Rectal smooth muscle tissue (tissue), 1 donor: ENCODE measurements at regions not wholly inside any gene's neighbourhood (a gene's known extent, or its start where the extent isn't known, plus 50 kb on each side); places are given as distances from the start of the nearest gene placed in this dataset.

Experiments
- H3K27ac ChIP-seq: one replicate; pipeline ENCODE4 v1.7.0; 2013; ENCODE audit warnings: low read depth, low read length, inconsistent platforms
- H3K27me3 ChIP-seq: one replicate; pipeline ENCODE4 v1.7.0; 2013; ENCODE audit warnings: low read length; ENCODE audit not compliant: control insufficient read depth, insufficient read depth
- H3K36me3 ChIP-seq: one replicate; pipeline ENCODE4 v1.7.0; 2013; ENCODE audit warnings: low read length; ENCODE audit not compliant: control insufficient read depth, insufficient read depth
- H3K4me1 ChIP-seq: one replicate; pipeline ENCODE4 v1.7.0; 2013; ENCODE audit warnings: low read length; ENCODE audit not compliant: control insufficient read depth, insufficient read depth
- H3K4me3 ChIP-seq: one replicate; pipeline ENCODE4 v1.7.0; 2013; ENCODE audit warnings: low read length
- H3K9ac ChIP-seq: one replicate; pipeline ENCODE4 v1.7.0; 2013; ENCODE audit warnings: low read length

DNA sequence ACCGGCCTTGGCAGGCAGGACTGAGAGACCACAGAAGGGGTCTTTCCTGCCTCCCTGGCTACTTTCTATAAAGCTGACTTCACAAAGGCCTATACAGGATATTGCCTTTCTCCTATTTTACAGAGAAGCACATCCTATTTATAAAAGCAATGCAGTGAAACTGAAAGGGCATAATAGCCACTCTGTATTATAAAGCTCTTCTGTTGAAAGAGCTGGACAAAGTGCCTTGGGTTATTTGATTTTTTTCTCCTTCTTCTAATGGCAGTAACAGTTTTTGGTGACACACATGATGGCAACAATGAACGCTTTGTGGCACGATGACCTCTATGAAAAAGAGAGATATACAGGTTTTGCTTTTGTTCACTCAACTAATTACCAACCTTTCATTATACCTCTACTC is 281.1 kb downstream of the ZNF516 start:
- no peaks in the 10 kb centered on the region for H3K4me1 ChIP-seq
- H3K9ac ChIP-seq: no peak overlapping the region
- no peak overlapping the region for H3K4me3 ChIP-seq
- no peak overlapping the region for H3K27ac ChIP-seq
- no peaks in the 10 kb centered on the region for H3K36me3 ChIP-seq
- H3K27me3 ChIP-seq: no peaks in the 10 kb centered on the region

DNA sequence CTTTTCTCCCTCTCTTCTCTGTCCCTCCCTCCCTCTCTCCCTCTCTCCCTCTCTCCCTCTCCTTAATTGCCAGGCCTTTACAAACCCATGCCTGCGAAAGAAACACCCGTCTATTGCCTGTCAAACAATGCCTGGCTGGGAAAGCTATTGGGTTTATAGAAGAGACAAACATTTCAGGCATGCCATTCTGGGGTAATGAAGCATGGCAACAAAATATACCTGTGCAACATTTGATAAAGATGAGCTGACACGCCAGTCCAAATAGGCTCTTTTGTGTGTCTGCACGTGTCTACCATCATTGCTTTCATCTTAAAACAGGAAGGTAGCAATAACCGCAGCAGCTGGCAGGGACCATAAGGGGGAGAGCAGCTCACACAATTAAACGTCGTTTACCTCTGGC is 282.1 kb downstream of the ZNF516 start:
- no peak overlapping the region for H3K9ac ChIP-seq
- H3K27ac ChIP-seq: no peak overlapping the region
- no peaks in the 10 kb centered on the region for H3K36me3 ChIP-seq
- H3K27me3 ChIP-seq: no peaks in the 10 kb centered on the region
- no peaks in the 10 kb centered on the region for H3K4me1 ChIP-seq
- no peak overlapping the region for H3K4me3 ChIP-seq

DNA sequence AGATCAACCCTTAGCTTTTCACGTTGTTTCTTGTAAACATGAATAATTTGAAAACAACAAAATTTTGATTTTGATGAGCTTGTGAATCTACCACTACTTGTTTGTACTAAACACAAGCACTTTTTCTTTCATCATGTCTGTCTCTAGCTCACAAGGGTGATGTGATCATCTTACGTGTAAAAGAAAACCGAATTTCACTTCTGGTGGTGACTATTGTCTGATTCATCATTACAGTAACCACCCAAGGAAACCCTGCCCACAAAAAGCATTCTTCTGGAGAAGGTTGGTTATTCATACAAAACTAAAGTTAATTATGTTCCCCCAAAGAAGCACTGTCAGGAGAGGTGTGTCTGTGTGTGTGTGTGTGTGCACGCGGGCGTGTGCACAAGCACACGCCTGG is 285.4 kb downstream of the ZNF516 start:
- Histone ChIP-seq H3K4me1 (no peaks in the 10 kb centered on the region), H3K36me3 (no peaks in the 10 kb centered on the region), H3K27me3 (no peaks in the 10 kb centered on the region), H3K4me3 (no peak overlapping the region), H3K27ac (no peak overlapping the region), H3K9ac (no peak overlapping the region)

DNA sequence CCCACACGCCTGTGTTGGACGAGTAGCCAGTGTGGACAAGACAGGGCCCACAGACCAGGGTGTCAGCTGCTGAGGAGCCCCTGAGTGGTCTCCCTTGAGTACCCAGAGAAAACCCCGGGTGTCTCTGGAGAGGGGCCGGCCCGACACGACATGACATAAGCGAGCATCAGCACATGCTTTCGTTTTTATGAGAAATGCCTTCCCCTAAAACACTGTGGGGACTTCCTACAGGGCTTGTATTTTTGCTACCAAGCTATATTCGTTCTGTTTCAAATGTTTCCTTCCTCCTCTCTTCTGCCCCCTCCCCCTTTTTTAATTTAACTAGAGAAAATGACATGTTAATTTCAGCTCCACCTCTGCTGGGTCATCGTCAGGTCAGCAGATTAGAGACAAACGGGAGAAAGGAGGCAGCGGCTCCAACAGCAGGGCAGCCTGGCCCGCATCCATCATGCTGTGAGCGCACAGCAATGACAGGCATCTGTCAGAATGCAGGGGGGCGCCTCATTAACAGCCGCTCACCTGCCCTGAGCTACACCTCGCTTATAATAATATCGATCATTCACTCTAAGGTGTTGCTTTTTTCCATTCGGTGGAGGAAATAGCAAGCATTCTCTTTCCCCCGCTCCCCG is 286.2 kb downstream of the ZNF516 start:
- Histone ChIP-seq H3K27me3 (no peaks in the 10 kb centered on the region), H3K4me3 (peak overlapping the region; percentile 40), H3K4me1 (no peaks in the 10 kb centered on the region), H3K36me3 (no peaks in the 10 kb centered on the region), H3K27ac (no peak overlapping the region), H3K9ac (no peak overlapping the region)

DNA sequence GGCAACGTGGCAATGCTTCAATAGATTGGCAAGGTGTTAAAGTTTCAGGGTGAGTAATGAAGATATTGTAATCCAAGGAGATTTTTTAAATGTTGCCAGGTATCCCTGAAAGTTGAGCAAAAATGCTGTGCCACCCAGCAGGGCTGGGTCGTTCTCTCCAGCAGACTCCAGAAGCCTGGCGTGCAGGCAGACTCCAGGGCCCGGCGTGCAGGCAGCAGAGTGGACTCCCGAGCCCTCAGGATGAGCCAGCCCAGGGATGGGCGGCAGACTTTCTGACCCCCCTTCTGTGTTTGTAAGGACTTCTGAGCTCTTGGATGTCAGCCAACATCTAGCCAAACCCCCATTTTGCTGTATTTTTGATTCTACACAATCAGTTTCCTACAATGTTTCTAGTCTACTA is 289.1 kb downstream of the ZNF516 start:
- no peak overlapping the region for H3K27ac ChIP-seq
- H3K9ac ChIP-seq: no peak overlapping the region
- H3K4me3 ChIP-seq: no peak overlapping the region
- H3K4me1 ChIP-seq: no peaks in the 10 kb centered on the region
- H3K36me3 ChIP-seq: no peaks in the 10 kb centered on the region
- no peaks in the 10 kb centered on the region for H3K27me3 ChIP-seq

DNA sequence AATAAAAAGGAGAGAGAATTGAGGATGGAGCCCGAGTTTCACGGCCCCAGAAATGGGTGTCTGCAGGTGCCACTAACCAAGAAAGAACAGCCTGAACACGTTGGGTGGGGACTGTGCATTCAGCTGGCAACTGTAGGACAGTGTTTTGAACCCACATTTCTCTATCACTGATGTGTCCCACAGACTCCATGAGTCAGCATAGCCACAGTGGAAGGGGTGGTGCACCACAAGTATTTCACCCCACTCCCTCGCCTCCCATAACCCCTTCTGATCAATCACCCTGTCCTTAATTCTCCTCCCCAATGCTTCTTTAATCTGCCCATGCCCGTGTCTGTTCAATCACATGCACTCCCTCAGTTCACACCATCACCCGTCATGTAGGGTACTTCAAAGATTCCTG is 291.5 kb downstream of the ZNF516 start:
- Histone ChIP-seq H3K27me3 (no peaks in the 10 kb centered on the region), H3K36me3 (no peaks in the 10 kb centered on the region), H3K4me1 (no peaks in the 10 kb centered on the region), H3K4me3 (no peak overlapping the region), H3K27ac (no peak overlapping the region), H3K9ac (no peak overlapping the region)

DNA sequence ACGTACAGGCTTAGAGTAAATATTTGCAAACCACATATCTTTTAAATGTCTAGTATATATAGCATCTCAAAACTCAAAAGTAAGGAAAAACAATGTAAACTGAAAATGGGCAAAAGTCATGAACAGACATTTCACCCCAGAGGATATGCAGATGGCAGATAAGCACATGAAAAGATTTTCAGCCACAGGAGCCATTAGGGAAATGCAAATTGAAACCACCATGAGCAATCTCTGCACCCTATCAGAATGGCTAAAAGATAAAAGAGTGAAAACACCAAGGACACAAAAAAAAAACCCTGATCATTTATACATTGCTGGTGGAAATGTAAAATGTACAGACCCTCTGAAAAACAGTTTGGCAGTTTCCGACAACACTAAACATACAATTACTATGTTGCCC is 292.7 kb downstream of the ZNF516 start:
- Histone ChIP-seq H3K9ac (no peak overlapping the region), H3K36me3 (no peaks in the 10 kb centered on the region), H3K27me3 (no peaks in the 10 kb centered on the region), H3K4me3 (no peak overlapping the region), H3K27ac (no peak overlapping the region), H3K4me1 (no peaks in the 10 kb centered on the region)

DNA sequence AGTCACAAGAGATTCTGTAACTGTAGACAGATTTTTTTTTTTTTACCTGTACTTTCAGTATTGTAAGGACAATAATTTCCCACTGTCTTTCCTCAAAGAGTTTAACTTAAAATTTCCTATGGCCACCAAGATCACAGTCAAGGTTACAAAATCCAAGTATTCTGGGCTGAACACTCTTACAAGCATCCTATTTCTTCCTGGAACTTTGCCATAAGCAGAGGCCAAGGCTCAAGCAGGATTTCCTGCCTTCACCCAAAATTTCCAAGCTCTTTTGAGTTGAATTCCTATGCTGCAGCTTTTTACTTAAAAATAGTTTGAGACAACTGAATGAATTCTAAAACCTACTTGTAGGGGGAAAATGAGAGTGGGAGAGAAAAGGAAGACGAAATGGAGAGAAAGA is 299.4 kb downstream of the ZNF516 start:
- H3K4me3 ChIP-seq: no peak overlapping the region
- H3K27ac ChIP-seq: peak overlapping the region; percentile 4
- H3K36me3 ChIP-seq: no peaks in the 10 kb centered on the region
- H3K9ac ChIP-seq: no peak overlapping the region
- H3K27me3 ChIP-seq: no peaks in the 10 kb centered on the region
- no peaks in the 10 kb centered on the region for H3K4me1 ChIP-seq

DNA sequence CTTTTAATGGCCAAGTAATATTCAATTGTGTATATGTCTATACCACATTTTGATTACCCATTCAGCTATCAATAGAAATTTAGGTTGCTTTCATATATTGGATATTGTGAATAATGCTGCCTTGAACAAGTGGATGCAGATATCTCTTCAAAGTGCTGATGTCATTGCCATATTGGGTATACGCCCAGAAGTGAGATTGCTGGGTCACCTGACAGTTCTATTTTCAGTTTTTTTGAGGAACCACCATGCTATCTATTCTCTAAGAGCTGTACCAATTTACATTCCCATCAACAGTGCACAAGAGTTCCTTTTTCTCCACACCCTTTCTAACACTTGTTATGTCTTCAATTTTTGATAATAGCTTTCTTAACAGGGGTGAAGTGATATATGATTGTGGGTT is 306.9 kb downstream of the ZNF516 start:
- no peaks in the 10 kb centered on the region for H3K4me1 ChIP-seq
- H3K4me3 ChIP-seq: no peak overlapping the region
- H3K27me3 ChIP-seq: no peaks in the 10 kb centered on the region
- no peak overlapping the region for H3K27ac ChIP-seq
- no peaks in the 10 kb centered on the region for H3K36me3 ChIP-seq
- no peak overlapping the region for H3K9ac ChIP-seq

DNA sequence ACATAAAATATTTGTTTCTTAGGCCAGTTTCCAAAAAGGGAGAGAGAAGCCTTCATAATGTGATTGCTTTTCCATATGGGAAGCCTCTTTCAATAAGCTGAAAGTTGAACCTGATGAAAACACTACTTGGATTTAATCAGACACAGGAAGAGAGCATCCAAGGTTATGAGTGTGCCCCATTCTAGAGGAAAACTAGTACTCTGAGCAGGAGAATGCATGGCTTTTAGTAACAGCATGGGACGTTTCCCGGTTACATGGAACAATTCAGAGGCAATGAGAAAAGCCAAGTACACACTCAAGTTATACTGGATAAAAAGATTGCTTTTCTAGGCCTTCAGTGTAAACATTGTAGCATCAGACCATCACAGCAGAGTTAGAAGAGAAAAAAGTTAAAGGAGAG is 315.8 kb downstream of the ZNF516 start:
- Histone ChIP-seq H3K27ac (no peak overlapping the region), H3K4me3 (no peak overlapping the region), H3K4me1 (no peaks in the 10 kb centered on the region), H3K27me3 (no peaks in the 10 kb centered on the region), H3K9ac (no peak overlapping the region), H3K36me3 (no peaks in the 10 kb centered on the region)

DNA sequence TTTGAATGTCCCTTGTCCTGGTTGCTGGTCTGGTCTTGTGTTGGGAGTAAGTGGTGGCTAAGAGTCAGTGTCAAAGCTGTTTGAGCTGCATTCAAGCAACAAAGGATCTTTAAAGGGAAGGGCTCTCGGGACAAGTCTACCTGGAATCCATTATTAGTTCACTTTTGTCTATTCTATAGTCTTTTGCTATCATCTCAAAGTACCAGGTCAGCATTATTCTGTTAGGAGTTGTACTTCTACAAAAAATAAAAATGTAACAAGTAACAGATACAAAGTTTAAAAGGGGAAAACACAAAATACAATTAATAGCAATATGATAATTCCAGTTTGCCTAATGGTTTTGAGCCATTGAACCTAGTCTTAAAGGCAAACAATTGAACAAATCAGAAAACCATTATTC is 317.9 kb downstream of the ZNF516 start:
- H3K4me1 ChIP-seq: no peaks in the 10 kb centered on the region
- no peaks in the 10 kb centered on the region for H3K27me3 ChIP-seq
- H3K27ac ChIP-seq: no peak overlapping the region
- no peaks in the 10 kb centered on the region for H3K36me3 ChIP-seq
- H3K9ac ChIP-seq: no peak overlapping the region
- H3K4me3 ChIP-seq: no peak overlapping the region

DNA sequence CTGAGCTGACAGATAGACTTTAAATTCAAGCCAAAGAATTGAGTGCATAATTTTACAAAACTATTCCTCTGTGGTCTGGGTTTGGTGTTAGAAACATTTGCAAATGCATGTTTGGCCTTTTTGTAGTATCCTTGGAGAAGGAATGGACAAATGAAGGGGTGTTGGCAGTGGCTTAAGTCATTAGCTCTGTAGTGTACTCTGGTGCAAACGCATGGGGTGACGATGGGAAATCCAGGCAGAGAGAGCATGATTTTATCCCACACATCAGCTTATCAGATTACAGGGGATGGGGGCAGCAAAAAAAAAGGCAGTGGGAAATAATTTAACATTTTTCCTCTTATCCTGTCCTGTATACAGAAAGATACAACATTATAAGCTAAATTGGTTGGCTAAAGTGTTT is 320.6 kb downstream of the ZNF516 start:
- no peaks in the 10 kb centered on the region for H3K36me3 ChIP-seq
- H3K9ac ChIP-seq: no peak overlapping the region
- no peaks in the 10 kb centered on the region for H3K27me3 ChIP-seq
- H3K4me1 ChIP-seq: no peaks in the 10 kb centered on the region
- no peak overlapping the region for H3K4me3 ChIP-seq
- no peak overlapping the region for H3K27ac ChIP-seq

DNA sequence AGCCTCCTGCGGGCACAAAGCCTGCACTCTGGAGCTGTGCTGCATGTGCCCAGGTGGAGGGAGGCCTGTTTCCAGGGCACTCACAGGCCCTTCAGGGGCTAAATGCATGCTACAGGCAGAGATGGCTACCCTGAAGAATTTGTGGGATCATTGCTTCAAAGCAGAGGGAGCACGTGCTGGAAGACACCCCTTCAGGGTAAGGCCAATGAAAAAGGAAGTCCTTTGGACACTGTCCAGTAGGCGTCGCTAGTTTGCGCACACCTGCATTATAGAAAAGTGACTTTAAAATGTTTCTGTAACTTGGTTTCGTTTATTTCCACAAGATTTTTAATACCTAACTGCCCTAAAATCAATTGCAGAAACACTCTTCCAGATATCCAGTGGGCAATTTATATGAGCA is 325.3 kb downstream of the ZNF516 start:
- Histone ChIP-seq H3K27ac (no peak overlapping the region), H3K36me3 (no peaks in the 10 kb centered on the region), H3K4me3 (no peak overlapping the region), H3K9ac (no peak overlapping the region), H3K4me1 (peaks cover 3% of the 10 kb centered on the region), H3K27me3 (no peaks in the 10 kb centered on the region)
